Smooth muscle cell (in vitro differentiated cells): ENCODE measurements at regions not wholly inside any gene's neighbourhood (a gene's known extent, or its start where the extent isn't known, plus 50 kb on each side); places are given as distances from the start of the nearest gene placed in this dataset.

ENCODE experiments used
- DNase-seq: peaks from one replicate; lab custom pipeline; 2025; ENCODE audit not compliant: unreplicated experiment; lab: John Stamatoyannopoulos, UW
- H2AFZ ChIP-seq: fragments of 200-600 bp; sonication (generic); 2 replicates; pipeline ENCODE4 v1.6.0; 2016; ENCODE audit warnings: antibody characterized with exemption, low read depth, mild to moderate bottlenecking
- H3F3A ChIP-seq: fragments of 200-600 bp; sonication (generic); 2 replicates; pipeline ENCODE4 v1.6.0; 2017; ENCODE audit warnings: antibody characterized with exemption, low read depth
- H3K27ac ChIP-seq: fragments of 200-600 bp; sonication (generic); 2 replicates; pipeline ENCODE4 v1.5.1; 2016; ENCODE audit warnings: low read depth, mild to moderate bottlenecking
- H3K27me3 ChIP-seq: fragments of 200-600 bp; sonication (generic); 2 replicates; pipeline ENCODE4 v1.6.1; 2016; ENCODE audit warnings: low read depth, mild to moderate bottlenecking
- H3K36me3 ChIP-seq: fragments of 200-600 bp; sonication (generic); 2 replicates; pipeline ENCODE4 v1.5.1; 2016; ENCODE audit warnings: low read depth
- H3K4me1 ChIP-seq: fragments of 200-600 bp; sonication (generic); 2 replicates; pipeline ENCODE4 v1.5.1; 2016; ENCODE audit warnings: low read depth
- H3K4me2 ChIP-seq: fragments of 200-600 bp; sonication (generic); 2 replicates; pipeline ENCODE4 v1.6.0; 2016; ENCODE audit warnings: mild to moderate bottlenecking
- H3K4me3 ChIP-seq: fragments of 200-600 bp; sonication (generic); 2 replicates; pipeline ENCODE4 v1.5.1; 2016; ENCODE audit warnings: mild to moderate bottlenecking
- H3K79me2 ChIP-seq: fragments of 200-600 bp; sonication (generic); 2 replicates; pipeline ENCODE4 v1.6.0; 2016; ENCODE audit warnings: low read depth, mild to moderate bottlenecking
- H3K9ac ChIP-seq: fragments of 200-600 bp; sonication (generic); 2 replicates; pipeline ENCODE4 v1.6.0; 2016; ENCODE audit warnings: low read depth
- H3K9me3 ChIP-seq: fragments of 200-600 bp; sonication (generic); replicated peaks from 2 replicates; pipeline ENCODE4 v1.5.1; 2016; ENCODE audit warnings: low read depth
- H4K20me1 ChIP-seq: fragments of 200-600 bp; sonication (generic); 2 replicates; pipeline ENCODE4 v1.6.0; 2016; ENCODE audit warnings: low read depth
- WGBS: methylation state at CpG from one replicate; pipeline ENCODE4 v1.1.7; 2016; ENCODE audit warnings: low lambda C conversion rate; 5-methylcytosine and 5-hydroxymethylcytosine counted together
- TF ChIP-seq, protein P1 (sequence below): fragments of 200-600 bp; sonication (generic); IDR thresholded peaks from 2 replicates; pipeline ENCODE4 v1.5.1; 2017; ENCODE audit warnings: borderline replicate concordance, mild to moderate bottlenecking, antibody characterized with exemption; ENCODE audit not compliant: insufficient read depth, poor library complexity, severe bottlenecking

DNA sequence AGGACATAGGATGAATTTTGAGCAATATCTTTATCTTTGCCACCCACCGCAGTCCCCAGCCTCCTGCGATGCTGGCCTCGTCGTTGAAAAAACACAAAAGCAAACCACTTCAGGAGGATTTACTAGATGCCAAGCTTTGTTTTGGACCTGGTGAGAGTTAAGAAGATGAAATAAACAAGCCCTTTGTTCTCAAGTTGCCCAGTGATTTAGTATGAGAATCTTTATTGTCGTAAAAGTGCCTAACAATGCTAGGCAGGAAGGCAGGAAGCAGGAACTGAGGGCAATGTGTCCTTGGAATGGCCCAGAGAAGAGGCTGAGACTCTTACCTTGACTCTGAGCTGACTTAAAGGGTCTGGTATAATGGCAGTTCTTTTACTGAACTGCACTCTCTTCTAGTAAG, 116.0 kb downstream of the TRMT11 start:
- Histone ChIP-seq H3K4me1 (peaks cover 15% of the 10 kb centered on the region), H3K4me2 (no peak overlapping the region), H3K9me3 (no peaks in the 10 kb centered on the region), H3K27ac (no peak overlapping the region), H3K36me3 (no peaks in the 10 kb centered on the region), H2AFZ (no peak overlapping the region), H3K4me3 (no peak overlapping the region), H3F3A (no peaks in the 10 kb centered on the region), H3K27me3 (no peaks in the 10 kb centered on the region), H4K20me1 (no peaks in the 10 kb centered on the region), H3K79me2 (no peaks in the 10 kb centered on the region), H3K9ac (no peak overlapping the region)
- TF ChIP-seq, protein P1, sequence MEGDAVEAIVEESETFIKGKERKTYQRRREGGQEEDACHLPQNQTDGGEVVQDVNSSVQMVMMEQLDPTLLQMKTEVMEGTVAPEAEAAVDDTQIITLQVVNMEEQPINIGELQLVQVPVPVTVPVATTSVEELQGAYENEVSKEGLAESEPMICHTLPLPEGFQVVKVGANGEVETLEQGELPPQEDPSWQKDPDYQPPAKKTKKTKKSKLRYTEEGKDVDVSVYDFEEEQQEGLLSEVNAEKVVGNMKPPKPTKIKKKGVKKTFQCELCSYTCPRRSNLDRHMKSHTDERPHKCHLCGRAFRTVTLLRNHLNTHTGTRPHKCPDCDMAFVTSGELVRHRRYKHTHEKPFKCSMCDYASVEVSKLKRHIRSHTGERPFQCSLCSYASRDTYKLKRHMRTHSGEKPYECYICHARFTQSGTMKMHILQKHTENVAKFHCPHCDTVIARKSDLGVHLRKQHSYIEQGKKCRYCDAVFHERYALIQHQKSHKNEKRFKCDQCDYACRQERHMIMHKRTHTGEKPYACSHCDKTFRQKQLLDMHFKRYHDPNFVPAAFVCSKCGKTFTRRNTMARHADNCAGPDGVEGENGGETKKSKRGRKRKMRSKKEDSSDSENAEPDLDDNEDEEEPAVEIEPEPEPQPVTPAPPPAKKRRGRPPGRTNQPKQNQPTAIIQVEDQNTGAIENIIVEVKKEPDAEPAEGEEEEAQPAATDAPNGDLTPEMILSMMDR = no peak
- 73% methylated on average over 5 of the region's 5 CpGs for WGBS
- DNase-seq = no peak

GRCh38 chr6:126103993-126104392, 117.7 kb downstream of the TRMT11 start:
- Histone ChIP-seq H3K4me3 (no peak overlapping the region), H3F3A (no peaks in the 10 kb centered on the region), H3K4me1 (peaks cover 22% of the 10 kb centered on the region), H2AFZ (no peak overlapping the region), H3K27me3 (no peaks in the 10 kb centered on the region), H3K9ac (no peak overlapping the region), H3K9me3 (no peaks in the 10 kb centered on the region), H3K4me2 (no peak overlapping the region), H3K36me3 (no peaks in the 10 kb centered on the region), H4K20me1 (no peaks in the 10 kb centered on the region), H3K79me2 (no peaks in the 10 kb centered on the region), H3K27ac (no peak overlapping the region)
- WGBS = 94% methylated on average over 3 of the region's 3 CpGs
- DNase-seq = no peak
- TF ChIP-seq, protein P1 = no peak

DNA sequence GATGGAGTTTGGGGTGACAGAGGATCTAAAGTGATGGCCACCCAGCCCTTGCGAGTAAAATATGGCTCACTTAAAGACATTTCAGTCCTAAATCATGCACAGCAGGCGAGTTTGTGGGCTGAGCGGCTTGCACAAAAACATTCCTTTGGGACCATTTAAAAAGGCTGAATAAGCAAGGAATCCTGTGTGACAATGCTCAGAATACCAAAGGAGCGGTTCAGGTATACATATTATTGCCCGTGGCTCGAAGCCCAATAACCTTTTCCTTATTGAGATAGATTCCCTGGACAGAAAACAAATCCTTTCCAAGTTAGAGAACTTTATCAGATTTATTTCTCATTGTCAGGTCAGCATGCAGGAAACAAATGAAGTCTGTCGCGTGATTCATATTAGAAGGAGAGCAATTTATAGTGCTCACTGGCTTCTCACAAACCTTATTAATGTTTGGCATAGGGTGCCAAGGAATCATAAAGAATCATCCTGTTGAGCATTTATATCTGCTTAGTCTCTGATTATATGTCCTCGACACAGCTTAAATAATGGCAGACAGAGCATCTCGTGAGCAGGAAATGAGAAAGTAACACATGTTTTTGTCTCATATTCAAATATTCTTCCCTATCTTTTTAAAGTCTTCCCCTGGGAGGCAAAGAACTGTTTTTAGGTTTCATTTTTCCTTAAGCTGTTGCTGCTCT, 121.3 kb downstream of the TRMT11 start:
- H3K27ac ChIP-seq = no peak overlapping the region

More for the DNA sequence above, 121.3 kb downstream of the TRMT11 start:
- Histone ChIP-seq H3K4me1 (peaks cover 23% of the 10 kb centered on the region), H4K20me1 (no peaks in the 10 kb centered on the region), H3K9me3 (no peaks in the 10 kb centered on the region), H3K9ac (no peak overlapping the region), H3F3A (no peaks in the 10 kb centered on the region), H3K79me2 (no peaks in the 10 kb centered on the region), H3K36me3 (no peaks in the 10 kb centered on the region), H3K4me2 (peak overlapping the region; percentile 19), H3K4me3 (no peak overlapping the region), H2AFZ (no peak overlapping the region), H3K27me3 (no peaks in the 10 kb centered on the region)
- TF ChIP-seq, protein P1 = no peak
- WGBS = 57% methylated on average over 10 of the region's 10 CpGs
- no peak for DNase-seq
